Fibroblast of lung (primary cell): ENCODE measurements at regions not wholly inside any gene's neighbourhood (a gene's known extent, or its start where the extent isn't known, plus 50 kb on each side); places are given as distances from the start of the nearest gene placed in this dataset.

Experiments
- DNase-seq, 2 donors: peaks; one replicate each; pipeline versions ENCODE4 v3.0.0 to v3.0.0-alpha.2; 2010; ENCODE audit warnings: low read depth in 2 of 2
- H2AFZ ChIP-seq: 2 replicates; pipeline ENCODE4 v1.5.1; 2012; ENCODE audit warnings: low read length, control low read depth, inconsistent platforms
- H3K27ac ChIP-seq: 2 replicates; pipeline ENCODE4 v1.5.1; 2011; ENCODE audit warnings: low read length, control low read depth; ENCODE audit not compliant: insufficient read depth
- H3K27me3 ChIP-seq: 2 replicates; pipeline ENCODE4 v1.5.1; 2011; ENCODE audit warnings: mild to moderate bottlenecking, low read length; ENCODE audit not compliant: control insufficient read depth, insufficient read depth
- H3K36me3 ChIP-seq: 2 replicates; pipeline ENCODE4 v1.5.1; 2011; ENCODE audit warnings: low read length; ENCODE audit not compliant: control insufficient read depth, insufficient read depth
- H3K4me1 ChIP-seq: 2 replicates; pipeline ENCODE4 v1.5.1; 2011; ENCODE audit warnings: low read length; ENCODE audit not compliant: control insufficient read depth, insufficient read depth; ENCODE audit errors: extremely low read depth
- H3K4me2 ChIP-seq: 2 replicates; pipeline ENCODE4 v1.5.1; 2011; ENCODE audit warnings: low read length, control low read depth; ENCODE audit not compliant: insufficient read depth; ENCODE audit errors: extremely low read depth
- H3K4me3 ChIP-seq, 4 experiments: fragments of 200-600 bp in 1 of 4; sonication (generic) in 1 of 4; replicated peaks in 1 of 4; 2 replicates each; pipeline ENCODE4 v1.5.1; 2011 to 2016; ENCODE audit warnings: low read length in 4 of 4, low read depth in 3 of 4, mild to moderate bottlenecking in 3 of 4, control low read depth in 2 of 4, inconsistent platforms in 1 of 4, mixed read lengths in 1 of 4; ENCODE audit not compliant: insufficient read depth in 1 of 4; ENCODE audit errors: control extremely low read depth in 1 of 4
- H3K79me2 ChIP-seq: 2 replicates; pipeline ENCODE4 v1.5.1; 2012; ENCODE audit warnings: mild to moderate bottlenecking, low read length, inconsistent platforms; ENCODE audit not compliant: control insufficient read depth, insufficient read depth
- H3K9ac ChIP-seq: 2 replicates; pipeline ENCODE4 v1.5.1; 2011; ENCODE audit warnings: mild to moderate bottlenecking, low read length, control low read depth; ENCODE audit not compliant: insufficient read depth
- H3K9me3 ChIP-seq: 2 replicates; pipeline ENCODE4 v1.5.1; 2012; ENCODE audit warnings: low read depth, low read length; ENCODE audit not compliant: control insufficient read depth, insufficient read depth
- H4K20me1 ChIP-seq: 2 replicates; pipeline ENCODE4 v1.5.1; 2011; ENCODE audit warnings: low read length; ENCODE audit not compliant: control insufficient read depth, insufficient read depth; ENCODE audit errors: extremely low read depth
- CTCF ChIP-seq, 2 donors: IDR thresholded peaks in 1 of 2; conservative IDR thresholded peaks in 1 of 2; 1 replicate in 1 of 2; 2 replicates in 1 of 2; pipeline ENCODE4 v1.5.1; 2011 to 2012; ENCODE audit warnings: low read length in 2 of 2, control low read depth in 1 of 2, inconsistent platforms in 1 of 2, low read depth in 1 of 2, mild to moderate bottlenecking in 1 of 2
- EZH2 ChIP-seq: IDR thresholded peaks from 2 replicates; pipeline ENCODE4 v1.5.1; 2012; ENCODE audit warnings: low read length, control low read depth, mild to moderate bottlenecking; ENCODE audit errors: missing control alignments

GRCh38 chr13:99723878-99724277 lies 222.6 kb downstream of the TM9SF2 start:
- H3K36me3 ChIP-seq = no peaks in the 10 kb centered on the region
- no peaks in the 10 kb centered on the region for H4K20me1 ChIP-seq
- H2AFZ ChIP-seq = no peak overlapping the region
- H3K27me3 ChIP-seq = no peaks in the 10 kb centered on the region
- no peaks in the 10 kb centered on the region for H3K4me1 ChIP-seq
- no peak overlapping the region for H3K4me2 ChIP-seq
- no peak overlapping the region for H3K4me3 ChIP-seq
- TF ChIP-seq CTCF (conservative IDR thresholded peaks at IDR 0.05 in 1 of 2, IDR thresholded peaks at IDR 0.05 in 1 of 2; ENCODE audit: low read depth in 1 of 2, low read length in 2 of 2) = no peak
- TF ChIP-seq EZH2 = no peak
- H3K79me2 ChIP-seq = no peaks in the 10 kb centered on the region
- no peak overlapping the region for H3K27ac ChIP-seq
- H3K9ac ChIP-seq = no peak overlapping the region
- no peaks in the 10 kb centered on the region for H3K9me3 ChIP-seq
- no peak for DNase-seq

- Histone ChIP-seq H3K9me3 (no peaks in the 10 kb centered on the region), H3K9ac (no peak overlapping the region), H3K27me3 (no peaks in the 10 kb centered on the region), H3K36me3 (no peaks in the 10 kb centered on the region), H3K4me3 (no peak overlapping the region), H3K27ac (no peak overlapping the region), H3K4me2 (no peak overlapping the region), H3K4me1 (no peaks in the 10 kb centered on the region), H3K79me2 (no peaks in the 10 kb centered on the region), H4K20me1 (no peaks in the 10 kb centered on the region), H2AFZ (no peak overlapping the region)
- no peak for DNase-seq
- TF ChIP-seq CTCF (conservative IDR thresholded peaks at IDR 0.05 in 1 of 2, IDR thresholded peaks at IDR 0.05 in 1 of 2; ENCODE audit: low read depth in 1 of 2, low read length in 2 of 2) (no peak), EZH2 (no peak)
Observed at GRCh38 chr13:99722931-99723330, 221.7 kb downstream of the TM9SF2 start.

GRCh38 chr13:99722338-99722818 lies 221.1 kb downstream of the TM9SF2 start:
- DNase-seq = no peak
- H3K9me3 ChIP-seq = no peaks in the 10 kb centered on the region
- no peak overlapping the region for H2AFZ ChIP-seq
- no peaks in the 10 kb centered on the region for H3K4me1 ChIP-seq
- no peak overlapping the region for H3K9ac ChIP-seq
- H3K4me3 ChIP-seq = no peak overlapping the region
- H3K27ac ChIP-seq = no peak overlapping the region
- H3K36me3 ChIP-seq = no peaks in the 10 kb centered on the region
- no peaks in the 10 kb centered on the region for H3K27me3 ChIP-seq
- no peak overlapping the region for H3K4me2 ChIP-seq
- no peaks in the 10 kb centered on the region for H3K79me2 ChIP-seq
- H4K20me1 ChIP-seq = no peaks in the 10 kb centered on the region
- TF ChIP-seq CTCF (conservative IDR thresholded peaks at IDR 0.05 in 1 of 2, IDR thresholded peaks at IDR 0.05 in 1 of 2; ENCODE audit: low read depth in 1 of 2, low read length in 2 of 2) = no peak
- no peak for TF ChIP-seq EZH2
